Spleen (tissue), 11 donors: ENCODE measurements at regions not wholly inside any gene's neighbourhood (a gene's known extent, or its start where the extent isn't known, plus 50 kb on each side); places are given as distances from the start of the nearest gene placed in this dataset.

Experiments
- DNase-seq: peaks from one replicate; pipeline ENCODE4 v3.0.0-alpha.2; 2020
- H3K27ac ChIP-seq, 8 donors: fragments of 200-600 bp; sonication (generic) in 7 of 8; 1 replicate in 4 of 8; 2 replicates in 4 of 8; pipeline versions ENCODE4 v1.5.0 to v1.8.0; 2016 to 2021; ENCODE audit warnings: inconsistent platforms in 4 of 8, mild to moderate bottlenecking in 4 of 8, moderate library complexity in 1 of 8
- H3K27me3 ChIP-seq, 7 donors: fragments of 200-600 bp; sonication (generic) in 6 of 7; replicated peaks in 1 of 7; 1 replicate in 4 of 7; 2 replicates in 3 of 7; pipeline versions ENCODE4 v1.5.0 to v1.8.0; 2016 to 2021; ENCODE audit warnings: inconsistent platforms in 3 of 7, mild to moderate bottlenecking in 1 of 7
- H3K36me3 ChIP-seq, 6 donors: fragments of 200-600 bp; sonication (generic) in 5 of 6; 1 replicate in 4 of 6; 2 replicates in 2 of 6; pipeline versions ENCODE4 v1.5.0 to v1.8.0; 2016 to 2021; ENCODE audit warnings: inconsistent platforms in 2 of 6
- H3K4me1 ChIP-seq, 6 donors: fragments of 200-600 bp; sonication (generic) in 5 of 6; 1 replicate in 3 of 6; 2 replicates in 3 of 6; pipeline versions ENCODE4 v1.5.0 to v1.8.0; 2016 to 2021; ENCODE audit warnings: inconsistent platforms in 3 of 6
- H3K4me3 ChIP-seq, 8 donors: fragments of 200-600 bp; sonication (generic) in 7 of 8; 1 replicate in 4 of 8; 2 replicates in 4 of 8; pipeline versions ENCODE4 v1.5.0 to v1.8.0; 2016 to 2021; ENCODE audit warnings: inconsistent platforms in 4 of 8, mild to moderate bottlenecking in 4 of 8, moderate library complexity in 2 of 8
- H3K9me3 ChIP-seq, 8 donors: fragments of 200-600 bp; sonication (generic) in 7 of 8; 1 replicate in 4 of 8; 2 replicates in 4 of 8; pipeline versions ENCODE4 v1.5.0 to v1.8.0; 2016 to 2021; ENCODE audit warnings: inconsistent platforms in 4 of 8
- POLR2A ChIP-seq, 3 donors: fragments of 450-650 bp; IDR thresholded peaks; one replicate each; pipeline ENCODE4 v1.5.1; 2017; ENCODE audit warnings: antibody characterized with exemption in 3 of 3, mild to moderate bottlenecking in 1 of 3
- POLR2AphosphoS5 ChIP-seq, 3 donors: sonication (generic); formaldehyde crosslinking; IDR thresholded peaks; one replicate each; pipeline ENCODE4 v1.5.1; 2017; ENCODE audit warnings: antibody characterized with exemption in 3 of 3
- WGBS, 5 donors: extraction: QIAGEN DNeasy Blood & Tissue Kit in 3 of 5; methylation state at CpG; one replicate each; pipeline versions ENCODE4 v1.1.5 to v1.1.7; 2013 to 2018; 5-methylcytosine and 5-hydroxymethylcytosine counted together
- intact Hi-C: fragments of 100-400 bp; cut with DNase I; formaldehyde crosslinking; loops from one replicate; pipeline ENCODE4 v1.15.0; 2023; ENCODE audit warnings: low total_unique reads
- TF ChIP-seq, protein P1 (sequence below), 11 experiments: fragments of 200-600 bp in 7 of 11; fragments of 450-650 bp in 4 of 11; sonication (generic) in 4 of 11; IDR thresholded peaks in 8 of 11; conservative IDR thresholded peaks in 3 of 11; 1 replicate in 7 of 11; 2 replicates in 4 of 11; pipeline versions ENCODE4 v1.4.0 to v1.8.0; 2016 to 2021; ENCODE audit warnings: antibody characterized with exemption in 11 of 11, inconsistent platforms in 4 of 11, mild to moderate bottlenecking in 1 of 11
- donor health status: healthy with polysubstance abuse.
- donor health status: DM: no; HTN: no; CAD: no; lungs with moderate emphysema.
- donor health status: DM: no; HTN: no; CAD: no.
- donor health status: Bipolar disorder and iron deficiency.
- donor health status: healthy.
- donor health status: DM: no; HTN: no; CAD: no.
- donor health status: DM: yes; HTN: yes; CAD: no.

DNA sequence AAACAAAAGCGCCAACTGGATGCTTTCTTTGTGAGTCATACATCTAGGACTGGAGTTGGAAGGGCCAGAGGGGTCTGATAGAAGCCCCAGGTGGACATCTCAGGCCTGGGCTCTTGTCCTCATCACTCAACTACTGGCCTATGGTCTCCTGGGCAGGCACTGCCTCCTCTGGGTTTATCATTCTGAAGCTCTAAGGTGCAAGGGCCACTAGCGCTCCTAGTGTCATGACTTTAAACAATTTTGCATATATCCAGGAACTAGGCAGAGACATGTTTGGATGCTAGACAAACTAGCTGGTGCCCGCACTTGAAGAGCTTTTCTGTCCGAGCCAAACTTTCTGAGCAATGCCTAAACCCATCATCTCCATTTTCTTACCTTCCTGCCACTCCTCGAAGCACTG lies 72.3 kb downstream of the CD164 start:
- Histone ChIP-seq H3K4me3 (no peak overlapping the region), H3K36me3 (no peaks in the 10 kb centered on the region), H3K27me3 (no peaks in the 10 kb centered on the region), H3K4me1 (peaks cover 0 to 4% (median 2%) of the 10 kb centered on the region in 6 donors), H3K27ac (no peak overlapping the region), H3K9me3 (no peaks in the 10 kb centered on the region)
- no peak for TF ChIP-seq POLR2A (IDR thresholded peaks at IDR 0.05)
- TF ChIP-seq POLR2AphosphoS5 (IDR thresholded peaks at IDR 0.05) = no peak
- TF ChIP-seq, protein P1, sequence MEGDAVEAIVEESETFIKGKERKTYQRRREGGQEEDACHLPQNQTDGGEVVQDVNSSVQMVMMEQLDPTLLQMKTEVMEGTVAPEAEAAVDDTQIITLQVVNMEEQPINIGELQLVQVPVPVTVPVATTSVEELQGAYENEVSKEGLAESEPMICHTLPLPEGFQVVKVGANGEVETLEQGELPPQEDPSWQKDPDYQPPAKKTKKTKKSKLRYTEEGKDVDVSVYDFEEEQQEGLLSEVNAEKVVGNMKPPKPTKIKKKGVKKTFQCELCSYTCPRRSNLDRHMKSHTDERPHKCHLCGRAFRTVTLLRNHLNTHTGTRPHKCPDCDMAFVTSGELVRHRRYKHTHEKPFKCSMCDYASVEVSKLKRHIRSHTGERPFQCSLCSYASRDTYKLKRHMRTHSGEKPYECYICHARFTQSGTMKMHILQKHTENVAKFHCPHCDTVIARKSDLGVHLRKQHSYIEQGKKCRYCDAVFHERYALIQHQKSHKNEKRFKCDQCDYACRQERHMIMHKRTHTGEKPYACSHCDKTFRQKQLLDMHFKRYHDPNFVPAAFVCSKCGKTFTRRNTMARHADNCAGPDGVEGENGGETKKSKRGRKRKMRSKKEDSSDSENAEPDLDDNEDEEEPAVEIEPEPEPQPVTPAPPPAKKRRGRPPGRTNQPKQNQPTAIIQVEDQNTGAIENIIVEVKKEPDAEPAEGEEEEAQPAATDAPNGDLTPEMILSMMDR (IDR thresholded peaks at IDR 0.05 in 8 of 11, conservative IDR thresholded peaks at IDR 0.05 in 3 of 11) = no peak
- intact Hi-C loops = no loop called here
- no peak for DNase-seq
- 79 to 96% (median 92%) methylated on average over 4 to 5 of the region's 5 CpGs for WGBS, 5 donors

DNA sequence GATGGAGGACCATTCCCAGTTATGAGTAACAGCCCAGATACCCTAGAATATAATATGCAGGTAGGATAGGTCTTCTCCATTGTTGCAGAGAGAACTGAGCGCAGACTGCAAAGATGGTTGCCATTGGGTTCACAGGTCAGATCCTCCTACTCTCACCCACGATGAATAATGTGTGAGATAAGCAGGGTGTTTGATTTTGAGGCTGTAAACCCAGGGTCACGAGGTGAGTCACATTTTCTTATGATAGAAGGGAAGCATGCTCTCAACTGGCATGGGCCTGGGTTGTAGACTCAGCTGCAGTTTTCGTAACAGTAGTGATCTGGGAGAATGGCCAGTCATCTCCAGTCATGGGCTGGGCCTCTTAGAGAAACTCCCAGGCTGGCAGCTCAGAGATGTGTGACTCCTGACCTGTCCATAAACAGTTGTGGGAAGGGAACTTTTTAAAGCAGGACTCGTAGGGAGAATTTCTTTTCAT lies 74.2 kb downstream of the CD164 start:
- WGBS, 5 donors = 68 to 79% (median 74%) methylated on average over 5 of the region's 5 CpGs
- H3K36me3 ChIP-seq = no peaks in the 10 kb centered on the region
- TF ChIP-seq POLR2AphosphoS5 (IDR thresholded peaks at IDR 0.05) = no peak
- TF ChIP-seq, protein P1 (IDR thresholded peaks at IDR 0.05 in 8 of 11, conservative IDR thresholded peaks at IDR 0.05 in 3 of 11) = no peak
- no peak for TF ChIP-seq POLR2A (IDR thresholded peaks at IDR 0.05)
- H3K9me3 ChIP-seq = no peaks in the 10 kb centered on the region
- peaks cover 0 to 18% (median 15%) of the 10 kb centered on the region in 6 donors for H3K4me1 ChIP-seq
- intact Hi-C loops = no loop called here
- H3K27me3 ChIP-seq = no peaks in the 10 kb centered on the region
- DNase-seq = no peak
- no peak overlapping the region for H3K4me3 ChIP-seq
- H3K27ac ChIP-seq = no peak overlapping the region

GRCh38 chr6:109306733-109307132 lies 75.5 kb downstream of the CD164 start:
- H3K4me3 ChIP-seq = no peak overlapping the region
- H3K9me3 ChIP-seq = no peaks in the 10 kb centered on the region
- no peak for DNase-seq
- H3K4me1 ChIP-seq = peaks cover 0 to 18% (median 15%) of the 10 kb centered on the region in 6 donors
- TF ChIP-seq, protein P1 (IDR thresholded peaks at IDR 0.05 in 8 of 11, conservative IDR thresholded peaks at IDR 0.05 in 3 of 11) = no peak
- H3K27ac ChIP-seq = no peak overlapping the region
- no peaks in the 10 kb centered on the region for H3K36me3 ChIP-seq
- WGBS, 5 donors = 65 to 100% (median 98%) methylated on average over 2 of the region's 2 CpGs
- intact Hi-C loops = no loop called here
- H3K27me3 ChIP-seq = no peaks in the 10 kb centered on the region

DNA sequence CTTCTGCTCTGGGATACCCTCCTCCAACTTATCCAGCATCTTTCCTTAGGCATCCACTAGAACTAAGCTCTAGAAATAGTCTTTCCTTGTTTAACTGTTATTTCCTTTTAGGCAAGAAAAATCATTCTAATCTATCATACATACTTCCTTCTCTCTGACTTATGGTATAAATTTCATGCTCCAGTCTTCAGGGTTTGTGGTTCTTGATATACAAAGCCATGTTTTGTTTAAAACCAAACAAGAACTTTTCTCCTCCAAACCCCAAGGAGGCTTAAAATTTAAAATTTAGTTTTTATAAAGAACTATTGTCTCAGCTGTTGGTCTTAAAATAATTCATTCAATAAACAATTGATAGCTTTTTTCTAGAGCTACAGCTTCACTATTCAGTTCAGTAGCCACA lies 77.2 kb downstream of the CD164 start:
- TF ChIP-seq, protein P1 (IDR thresholded peaks at IDR 0.05 in 8 of 11, conservative IDR thresholded peaks at IDR 0.05 in 3 of 11) = no peak
- no peak for TF ChIP-seq POLR2A (IDR thresholded peaks at IDR 0.05)
- no peak for TF ChIP-seq POLR2AphosphoS5 (IDR thresholded peaks at IDR 0.05)
- no peak for DNase-seq
- intact Hi-C loops = no loop called here
- H3K4me1 ChIP-seq = peaks cover under 1 to 31% (median 18%) of the 10 kb centered on the region in 6 donors
- H3K9me3 ChIP-seq = no peaks in the 10 kb centered on the region
- no peak overlapping the region for H3K27ac ChIP-seq
- no peaks in the 10 kb centered on the region for H3K27me3 ChIP-seq
- no peaks in the 10 kb centered on the region for H3K36me3 ChIP-seq
- no peak overlapping the region for H3K4me3 ChIP-seq
